B cell (primary cell): ENCODE measurements at regions not wholly inside any gene's neighbourhood (a gene's known extent, or its start where the extent isn't known, plus 50 kb on each side); places are given as distances from the start of the nearest gene placed in this dataset.

Source experiments
- CTCF ChIP-seq: fragments of 200-600 bp; IDR thresholded peaks from one replicate; pipeline ENCODE4 v1.8.0; 2022; ENCODE audit warnings: antibody characterized with exemption, mild to moderate bottlenecking
- EZH2 ChIP-seq: IDR thresholded peaks from 2 replicates; pipeline ENCODE4 v1.6.1; 2012; ENCODE audit warnings: borderline replicate concordance, low read depth, mild to moderate bottlenecking, moderate library complexity, low read length; ENCODE audit not compliant: insufficient read depth, poor library complexity, severe bottlenecking

GRCh38 chr6:92648364-92649086 is 770.8 kb downstream of the EPHA7 start:
- TF ChIP-seq CTCF (no peak), EZH2 (no peak)
